ENCODE measurements at regions not wholly inside any gene's neighbourhood (a gene's known extent, or its start where the extent isn't known, plus 50 kb on each side); places are given as distances from the start of the nearest gene placed in this dataset.

- in situ Hi-C loops (cut with HindIII; ENCODE audit: low sequenced_read_pairs): no loop called here
- no peak for DNase-seq (ENCODE audit: low spot score)
Measured at GRCh38 chr18:38415811-38416210, 850.2 kb upstream of the CELF4 start.

GRCh38 chr18:38413193-38413592, 847.6 kb upstream of the CELF4 start:
- no peak for DNase-seq (ENCODE audit: low spot score)
- in situ Hi-C loops (cut with HindIII; ENCODE audit: low sequenced_read_pairs): no loop called here

- no peak for DNase-seq (ENCODE audit: low spot score)
- in situ Hi-C loops (cut with HindIII; ENCODE audit: low sequenced_read_pairs): no loop called here
Measured at GRCh38 chr18:38406607-38407006, 841.0 kb upstream of the CELF4 start.

GRCh38 chr18:38402509-38402908, 836.9 kb upstream of the CELF4 start:
- in situ Hi-C loops (cut with HindIII; ENCODE audit: low sequenced_read_pairs): no loop called here

GRCh38 chr18:38397094-38397493, 831.5 kb upstream of the CELF4 start:
- in situ Hi-C loops (cut with HindIII; ENCODE audit: low sequenced_read_pairs): no loop called here
- DNase-seq (ENCODE audit: low spot score): no peak

More at GRCh38 chr18:38402509-38402908, 836.9 kb upstream of the CELF4 start:
- no peak for DNase-seq (ENCODE audit: low spot score)

GRCh38 chr18:38386146-38386545, 820.5 kb upstream of the CELF4 start:
- DNase-seq (ENCODE audit: low spot score): no peak
- in situ Hi-C loops (cut with HindIII; ENCODE audit: low sequenced_read_pairs): no loop called here

- no peak for DNase-seq (ENCODE audit: low spot score)
- in situ Hi-C loops (cut with HindIII; ENCODE audit: low sequenced_read_pairs): no loop called here
Measured at GRCh38 chr18:38369772-38370690, 804.4 kb upstream of the CELF4 start.

GRCh38 chr18:38368886-38369285, 803.3 kb upstream of the CELF4 start:
- DNase-seq (ENCODE audit: low spot score): no peak

GRCh38 chr18:38368246-38368645, 802.6 kb upstream of the CELF4 start:
- in situ Hi-C loops (cut with HindIII; ENCODE audit: low sequenced_read_pairs): no loop called here
- DNase-seq (ENCODE audit: low spot score): no peak

More at GRCh38 chr18:38368886-38369285, 803.3 kb upstream of the CELF4 start:
- in situ Hi-C loops (cut with HindIII; ENCODE audit: low sequenced_read_pairs): no loop called here

GRCh38 chr18:38367473-38367872, 801.9 kb upstream of the CELF4 start:
- in situ Hi-C loops (cut with HindIII; ENCODE audit: low sequenced_read_pairs): no loop called here
- no peak for DNase-seq (ENCODE audit: low spot score)

- DNase-seq (ENCODE audit: low spot score): peak; percentile 90
- in situ Hi-C loops (cut with HindIII; ENCODE audit: low sequenced_read_pairs): no loop called here
Measured at GRCh38 chr18:38362286-38362792, 796.7 kb upstream of the CELF4 start.

- in situ Hi-C loops (cut with HindIII; ENCODE audit: low sequenced_read_pairs): no loop called here
- no peak for DNase-seq (ENCODE audit: low spot score)
Measured at GRCh38 chr18:38358805-38359657, 793.4 kb upstream of the CELF4 start.

GRCh38 chr18:38353149-38353548, 787.6 kb upstream of the CELF4 start:
- DNase-seq (ENCODE audit: low spot score): no peak
- in situ Hi-C loops (cut with HindIII; ENCODE audit: low sequenced_read_pairs): no loop called here

GRCh38 chr18:38350141-38350540, 784.5 kb upstream of the CELF4 start:
- in situ Hi-C loops (cut with HindIII; ENCODE audit: low sequenced_read_pairs): no loop called here
- no peak for DNase-seq (ENCODE audit: low spot score)

GRCh38 chr18:38330573-38330972, 765.0 kb upstream of the CELF4 start:
- no peak for DNase-seq (ENCODE audit: low spot score)
- in situ Hi-C loops (cut with HindIII; ENCODE audit: low sequenced_read_pairs): no loop called here

- in situ Hi-C loops (cut with HindIII; ENCODE audit: low sequenced_read_pairs): no loop called here
- no peak for DNase-seq (ENCODE audit: low spot score)
Measured at GRCh38 chr18:38329145-38329544, 763.5 kb upstream of the CELF4 start.

- DNase-seq (ENCODE audit: low spot score): no peak
- in situ Hi-C loops (cut with HindIII; ENCODE audit: low sequenced_read_pairs): no loop called here
Measured at GRCh38 chr18:38322206-38322605, 756.6 kb upstream of the CELF4 start.

- DNase-seq (ENCODE audit: low spot score): no peak
- in situ Hi-C loops (cut with HindIII; ENCODE audit: low sequenced_read_pairs): no loop called here
Measured at GRCh38 chr18:38321262-38321661, 755.7 kb upstream of the CELF4 start.

- in situ Hi-C loops (cut with HindIII; ENCODE audit: low sequenced_read_pairs): no loop called here
- no peak for DNase-seq (ENCODE audit: low spot score)
Measured at GRCh38 chr18:38318416-38318815, 752.8 kb upstream of the CELF4 start.

- DNase-seq (ENCODE audit: low spot score): no peak
- in situ Hi-C loops (cut with HindIII; ENCODE audit: low sequenced_read_pairs): no loop called here
Measured at GRCh38 chr18:38313831-38314230, 748.2 kb upstream of the CELF4 start.

All from G401 (cell line).